HCT116 (cell line): ENCODE measurements at regions not wholly inside any gene's neighbourhood (a gene's known extent, or its start where the extent isn't known, plus 50 kb on each side); places are given as distances from the start of the nearest gene placed in this dataset.

Source experiments
- EZH2 ChIP-seq: fragments of 200-600 bp; sonication (generic); IDR thresholded peaks from 2 replicates; pipeline ENCODE4 v1.6.1; 2017; ENCODE audit warnings: antibody characterized with exemption, mixed run types
- EZH2phosphoT487 ChIP-seq: fragments of 200-600 bp; IDR thresholded peaks from 2 replicates; pipeline ENCODE4 v1.6.1; 2018; ENCODE audit warnings: antibody characterized with exemption, borderline replicate concordance
- POLR2A ChIP-seq: IDR thresholded peaks from 2 replicates; pipeline ENCODE4 v1.7.0; 2011; ENCODE audit warnings: borderline replicate concordance; ENCODE audit not compliant: insufficient read depth, insufficient read length; ENCODE audit errors: extremely low read depth
- ZNF274 ChIP-seq: fragments of 200-500 bp; sonication (Bioruptor generic); IDR thresholded peaks from 2 replicates; pipeline ENCODE4 v1.6.1; 2014; ENCODE audit warnings: mild to moderate bottlenecking, low read depth, low read length, inconsistent platforms
- TF ChIP-seq, protein P1 (sequence below), 3 experiments: fragments of 200-600 bp in 1 of 3; sonication (generic) in 1 of 3; IDR thresholded peaks in 2 of 3; conservative IDR thresholded peaks in 1 of 3; 2 replicates each; pipeline ENCODE4 v1.5.1; 2012 to 2017; ENCODE audit warnings: low read depth in 2 of 3, low read length in 2 of 3, antibody characterized with exemption in 1 of 3, borderline replicate concordance in 1 of 3, control low read depth in 1 of 3, mild to moderate bottlenecking in 1 of 3, mixed read lengths in 1 of 3, mixed run types in 1 of 3, moderate library complexity in 1 of 3; ENCODE audit not compliant: insufficient read depth in 1 of 3

DNA sequence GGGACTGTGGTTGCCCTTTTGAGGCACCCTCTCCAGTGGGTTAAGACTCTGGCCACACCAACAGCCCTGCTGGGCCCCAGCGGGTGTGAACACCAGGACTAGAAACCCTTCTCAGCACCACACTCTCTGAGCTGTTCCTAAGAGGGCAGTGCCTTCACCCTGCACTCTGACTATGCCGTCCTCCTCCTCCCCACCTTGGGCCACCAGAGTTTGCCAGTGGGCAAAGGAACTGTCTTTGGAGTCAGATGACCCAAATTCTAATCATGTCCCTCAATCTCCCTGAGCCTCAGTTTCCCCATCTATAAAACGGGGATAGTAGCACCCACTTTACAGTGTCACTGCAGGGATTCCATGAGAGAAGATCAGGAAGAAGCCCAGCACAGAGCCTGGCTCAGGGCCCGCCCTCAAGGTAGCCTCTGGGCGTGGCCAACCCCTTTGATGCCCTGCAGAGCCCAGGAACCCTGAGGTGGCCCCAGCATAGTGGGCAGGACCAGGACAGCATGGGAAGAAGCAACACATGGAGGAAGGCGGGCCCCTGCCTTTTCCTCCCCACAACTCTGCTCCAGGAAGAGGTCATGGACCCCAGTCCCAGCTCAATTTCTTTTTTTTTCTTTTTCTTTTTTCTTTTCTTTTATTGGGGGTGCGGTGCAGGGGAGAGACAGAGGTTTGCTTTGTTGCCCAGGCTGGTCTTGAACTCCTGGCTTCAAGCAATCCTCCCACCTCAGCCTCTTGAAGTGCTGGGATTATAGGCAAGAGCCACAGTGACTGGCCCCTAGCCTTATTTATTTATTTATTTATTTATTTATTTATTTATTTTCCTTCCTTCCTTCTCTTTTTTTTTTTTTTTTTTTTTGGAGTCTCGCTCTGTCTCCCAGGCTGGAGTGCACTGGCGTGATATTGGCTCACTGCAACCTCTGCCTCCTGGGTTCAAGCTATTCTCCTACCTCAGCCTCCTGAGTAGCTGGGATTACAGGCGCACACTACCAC lies 115.7 kb upstream of the LINGO1 start:
- TF ChIP-seq EZH2 (no peak), EZH2phosphoT487 (no peak), ZNF274 (no peak), POLR2A (no peak)
- TF ChIP-seq, protein P1, sequence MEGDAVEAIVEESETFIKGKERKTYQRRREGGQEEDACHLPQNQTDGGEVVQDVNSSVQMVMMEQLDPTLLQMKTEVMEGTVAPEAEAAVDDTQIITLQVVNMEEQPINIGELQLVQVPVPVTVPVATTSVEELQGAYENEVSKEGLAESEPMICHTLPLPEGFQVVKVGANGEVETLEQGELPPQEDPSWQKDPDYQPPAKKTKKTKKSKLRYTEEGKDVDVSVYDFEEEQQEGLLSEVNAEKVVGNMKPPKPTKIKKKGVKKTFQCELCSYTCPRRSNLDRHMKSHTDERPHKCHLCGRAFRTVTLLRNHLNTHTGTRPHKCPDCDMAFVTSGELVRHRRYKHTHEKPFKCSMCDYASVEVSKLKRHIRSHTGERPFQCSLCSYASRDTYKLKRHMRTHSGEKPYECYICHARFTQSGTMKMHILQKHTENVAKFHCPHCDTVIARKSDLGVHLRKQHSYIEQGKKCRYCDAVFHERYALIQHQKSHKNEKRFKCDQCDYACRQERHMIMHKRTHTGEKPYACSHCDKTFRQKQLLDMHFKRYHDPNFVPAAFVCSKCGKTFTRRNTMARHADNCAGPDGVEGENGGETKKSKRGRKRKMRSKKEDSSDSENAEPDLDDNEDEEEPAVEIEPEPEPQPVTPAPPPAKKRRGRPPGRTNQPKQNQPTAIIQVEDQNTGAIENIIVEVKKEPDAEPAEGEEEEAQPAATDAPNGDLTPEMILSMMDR (IDR thresholded peaks at IDR 0.05 in 2 of 3, conservative IDR thresholded peaks at IDR 0.05 in 1 of 3; ENCODE audit: borderline replicate concordance in 1 of 3, insufficient read depth in 1 of 3, low read depth in 2 of 3, low read length in 2 of 3) = no peak
